ENCODE measurements at regions not wholly inside any gene's neighbourhood (a gene's known extent, or its start where the extent isn't known, plus 50 kb on each side); places are given as distances from the start of the nearest gene placed in this dataset.

GRCh38 chr11:97740801-97741151, 1280.0 kb upstream of the CNTN5 start:
- TF ChIP-seq CTCF (IDR thresholded peaks at IDR 0.05; ENCODE audit: extremely low read depth in 1 of 2, insufficient read depth in 1 of 2, low read depth in 1 of 2, low read length in 2 of 2), result no peak
- no peak for TF ChIP-seq POLR2A (IDR thresholded peaks at IDR 0.05; ENCODE audit: low read depth, low read length)
- no peak for TF ChIP-seq POLR2AphosphoS5 (IDR thresholded peaks at IDR 0.05; ENCODE audit: insufficient read depth, low read depth, low read length)
- TF ChIP-seq EZH2 (IDR thresholded peaks at IDR 0.05; ENCODE audit: borderline replicate concordance, low read depth, low read length, severe bottlenecking), result no peak
- TF ChIP-seq GATA2 (IDR thresholded peaks at IDR 0.05; ENCODE audit: insufficient read depth, insufficient read length, low read depth, low read length), result no peak
- no peak for TF ChIP-seq MAX (IDR thresholded peaks at IDR 0.05; ENCODE audit: insufficient read depth, insufficient read length)

Data from endothelial cell of umbilical vein (primary cell).